Transverse colon (tissue), 4 donors: ENCODE measurements at regions not wholly inside any gene's neighbourhood (a gene's known extent, or its start where the extent isn't known, plus 50 kb on each side); places are given as distances from the start of the nearest gene placed in this dataset.

ENCODE experiments used
- EP300 ChIP-seq: sonication (generic); formaldehyde crosslinking; IDR thresholded peaks from one replicate; pipeline ENCODE4 v1.6.1; 2017; ENCODE audit warnings: antibody characterized with exemption, low read depth
- POLR2A ChIP-seq: fragments of 450-650 bp; IDR thresholded peaks from one replicate; pipeline ENCODE4 v1.6.1; 2016; ENCODE audit warnings: antibody characterized with exemption, mild to moderate bottlenecking, moderate library complexity
- POLR2AphosphoS5 ChIP-seq, 3 donors: sonication (generic); formaldehyde crosslinking; IDR thresholded peaks; one replicate each; pipeline ENCODE4 v1.6.1; 2016; ENCODE audit warnings: antibody characterized with exemption in 3 of 3
- TF ChIP-seq, protein P1 (sequence below), 5 experiments: fragments of 200-600 bp in 3 of 5; fragments of 450-650 bp in 2 of 5; sonication (generic) in 3 of 5; IDR thresholded peaks; 1 replicate in 2 of 5; 2 replicates in 3 of 5; pipeline ENCODE4 v1.5.1; 2016 to 2017; ENCODE audit warnings: antibody characterized with exemption in 5 of 5, inconsistent platforms in 3 of 5, mild to moderate bottlenecking in 2 of 5, moderate library complexity in 1 of 5

DNA sequence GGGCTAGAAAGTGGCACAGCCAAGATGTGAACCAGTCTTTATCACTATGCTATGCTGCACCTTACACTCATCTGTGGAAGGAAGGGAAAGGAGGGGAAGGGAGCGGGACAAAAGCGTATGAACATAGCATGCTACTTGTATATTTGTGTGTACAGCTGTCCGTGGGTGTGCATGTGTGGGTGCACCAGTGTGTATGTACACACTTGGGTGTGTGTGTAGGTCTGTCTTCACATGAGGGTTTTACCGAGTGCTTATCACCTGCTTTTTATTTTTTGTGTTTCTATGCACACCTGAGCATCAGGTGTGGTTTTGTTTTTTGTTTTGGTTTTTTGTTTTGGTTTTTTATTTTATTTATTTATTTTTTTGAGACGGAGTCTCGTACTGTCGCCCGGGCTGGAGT is 255.7 kb downstream of the RRAGC start:
- TF ChIP-seq EP300 (no peak), POLR2AphosphoS5 (IDR thresholded peaks at IDR 0.05) (no peak), POLR2A (no peak)
- TF ChIP-seq, protein P1, sequence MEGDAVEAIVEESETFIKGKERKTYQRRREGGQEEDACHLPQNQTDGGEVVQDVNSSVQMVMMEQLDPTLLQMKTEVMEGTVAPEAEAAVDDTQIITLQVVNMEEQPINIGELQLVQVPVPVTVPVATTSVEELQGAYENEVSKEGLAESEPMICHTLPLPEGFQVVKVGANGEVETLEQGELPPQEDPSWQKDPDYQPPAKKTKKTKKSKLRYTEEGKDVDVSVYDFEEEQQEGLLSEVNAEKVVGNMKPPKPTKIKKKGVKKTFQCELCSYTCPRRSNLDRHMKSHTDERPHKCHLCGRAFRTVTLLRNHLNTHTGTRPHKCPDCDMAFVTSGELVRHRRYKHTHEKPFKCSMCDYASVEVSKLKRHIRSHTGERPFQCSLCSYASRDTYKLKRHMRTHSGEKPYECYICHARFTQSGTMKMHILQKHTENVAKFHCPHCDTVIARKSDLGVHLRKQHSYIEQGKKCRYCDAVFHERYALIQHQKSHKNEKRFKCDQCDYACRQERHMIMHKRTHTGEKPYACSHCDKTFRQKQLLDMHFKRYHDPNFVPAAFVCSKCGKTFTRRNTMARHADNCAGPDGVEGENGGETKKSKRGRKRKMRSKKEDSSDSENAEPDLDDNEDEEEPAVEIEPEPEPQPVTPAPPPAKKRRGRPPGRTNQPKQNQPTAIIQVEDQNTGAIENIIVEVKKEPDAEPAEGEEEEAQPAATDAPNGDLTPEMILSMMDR (IDR thresholded peaks at IDR 0.05): no peak
